ENCODE measurements at regions not wholly inside any gene's neighbourhood (a gene's known extent, or its start where the extent isn't known, plus 50 kb on each side); places are given as distances from the start of the nearest gene placed in this dataset.

DNA sequence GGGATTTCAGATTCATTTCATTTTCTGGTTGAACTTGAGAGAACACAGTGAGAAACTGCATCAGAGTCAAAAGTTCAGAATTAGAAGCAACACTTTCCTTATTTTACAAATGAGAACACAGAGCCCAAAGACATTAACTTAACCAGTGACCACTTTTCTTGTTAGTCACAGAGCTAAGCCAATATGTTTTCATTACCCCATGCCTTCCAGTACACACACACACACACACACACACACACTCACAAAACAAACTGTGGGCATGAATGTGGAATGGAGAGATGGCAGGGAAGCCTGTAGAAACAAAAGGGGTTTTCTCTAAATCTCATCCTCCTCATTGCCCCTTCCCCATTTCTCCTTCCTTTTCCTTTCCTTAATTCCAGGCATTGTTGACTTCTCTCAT is 267.4 kb upstream of the GADL1 start:
- Histone ChIP-seq H3K27ac (no peak overlapping the region), H3K27me3 (no peaks in the 10 kb centered on the region), H3K9me3 (no peaks in the 10 kb centered on the region), H3K4me1 (no peaks in the 10 kb centered on the region), H3K36me3 (ENCODE audit: low read depth, missing control alignments) (no peaks in the 10 kb centered on the region), H3K4me3 (no peak overlapping the region)
- intact Hi-C loops (cut with DNase I; ENCODE audit: low total_unique reads) = no loop called here
- no peak for DNase-seq
- TF ChIP-seq, protein P1, sequence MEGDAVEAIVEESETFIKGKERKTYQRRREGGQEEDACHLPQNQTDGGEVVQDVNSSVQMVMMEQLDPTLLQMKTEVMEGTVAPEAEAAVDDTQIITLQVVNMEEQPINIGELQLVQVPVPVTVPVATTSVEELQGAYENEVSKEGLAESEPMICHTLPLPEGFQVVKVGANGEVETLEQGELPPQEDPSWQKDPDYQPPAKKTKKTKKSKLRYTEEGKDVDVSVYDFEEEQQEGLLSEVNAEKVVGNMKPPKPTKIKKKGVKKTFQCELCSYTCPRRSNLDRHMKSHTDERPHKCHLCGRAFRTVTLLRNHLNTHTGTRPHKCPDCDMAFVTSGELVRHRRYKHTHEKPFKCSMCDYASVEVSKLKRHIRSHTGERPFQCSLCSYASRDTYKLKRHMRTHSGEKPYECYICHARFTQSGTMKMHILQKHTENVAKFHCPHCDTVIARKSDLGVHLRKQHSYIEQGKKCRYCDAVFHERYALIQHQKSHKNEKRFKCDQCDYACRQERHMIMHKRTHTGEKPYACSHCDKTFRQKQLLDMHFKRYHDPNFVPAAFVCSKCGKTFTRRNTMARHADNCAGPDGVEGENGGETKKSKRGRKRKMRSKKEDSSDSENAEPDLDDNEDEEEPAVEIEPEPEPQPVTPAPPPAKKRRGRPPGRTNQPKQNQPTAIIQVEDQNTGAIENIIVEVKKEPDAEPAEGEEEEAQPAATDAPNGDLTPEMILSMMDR (IDR thresholded peaks at IDR 0.05) = no peak
- no peak for TF ChIP-seq POLR2A (IDR thresholded peaks at IDR 0.05)

DNA sequence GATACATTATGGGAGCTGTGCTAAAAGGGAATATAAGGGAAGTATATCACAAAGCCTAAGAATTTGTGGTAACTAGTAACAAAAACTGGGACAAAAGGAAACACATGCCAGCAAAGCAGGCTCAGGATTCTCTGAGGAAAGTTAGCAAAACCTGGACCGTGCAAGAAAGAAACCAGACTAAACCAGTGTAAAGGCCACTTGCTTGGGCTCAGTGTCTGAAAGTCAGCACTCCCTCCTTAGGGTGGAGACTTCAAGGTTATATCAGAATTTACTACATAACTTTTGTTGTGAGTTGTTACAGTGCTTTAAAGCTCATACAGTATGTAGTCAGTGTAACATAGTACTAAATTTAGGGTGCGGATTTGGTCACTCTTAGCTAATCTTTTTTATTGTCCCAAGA is 269.9 kb upstream of the GADL1 start:
- DNase-seq = no peak
- WGBS, 2 donors = 60 to 78% methylated on average over 2 of the region's 2 CpGs
- Histone ChIP-seq H3K9me3 (no peaks in the 10 kb centered on the region), H3K27me3 (no peaks in the 10 kb centered on the region), H3K27ac (no peak overlapping the region), H3K4me1 (no peaks in the 10 kb centered on the region), H3K36me3 (ENCODE audit: low read depth, missing control alignments) (no peaks in the 10 kb centered on the region), H3K4me3 (no peak overlapping the region)
- TF ChIP-seq, protein P1 (IDR thresholded peaks at IDR 0.05) = no peak
- intact Hi-C loops (cut with DNase I; ENCODE audit: low total_unique reads) = no loop called here

DNA sequence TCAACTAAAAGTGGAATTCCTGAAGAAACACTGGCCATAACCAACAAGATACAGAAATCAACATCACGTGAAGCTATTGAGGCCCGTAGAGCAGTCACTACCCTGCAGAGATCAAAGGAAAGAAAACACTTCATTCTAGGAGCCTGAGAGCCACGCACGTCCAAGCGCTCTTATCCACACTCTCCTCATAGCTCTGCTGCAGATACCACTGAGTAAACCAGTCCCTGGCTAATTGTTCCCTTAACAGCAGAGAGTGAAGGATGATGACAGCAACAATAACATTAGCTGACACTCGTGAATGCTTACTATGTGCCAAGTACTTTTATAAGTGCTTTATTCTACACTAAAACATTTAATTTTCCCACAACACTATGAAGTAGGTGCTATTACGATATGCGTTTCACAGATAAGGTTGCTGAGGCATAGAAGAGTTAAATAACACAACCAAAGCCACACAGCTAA is 271.0 kb upstream of the GADL1 start:
- Histone ChIP-seq H3K36me3 (ENCODE audit: low read depth, missing control alignments) (no peaks in the 10 kb centered on the region), H3K27me3 (no peaks in the 10 kb centered on the region), H3K4me3 (no peak overlapping the region), H3K27ac (no peak overlapping the region), H3K4me1 (no peaks in the 10 kb centered on the region), H3K9me3 (no peaks in the 10 kb centered on the region)
- DNase-seq = no peak
- TF ChIP-seq POLR2A (IDR thresholded peaks at IDR 0.05) = no peak
- TF ChIP-seq, protein P1 (IDR thresholded peaks at IDR 0.05) = no peak
- 47 to 53% methylated on average over 8 of the region's 8 CpGs for WGBS, 2 donors
- intact Hi-C loops (cut with DNase I; ENCODE audit: low total_unique reads) = no loop called here

DNA sequence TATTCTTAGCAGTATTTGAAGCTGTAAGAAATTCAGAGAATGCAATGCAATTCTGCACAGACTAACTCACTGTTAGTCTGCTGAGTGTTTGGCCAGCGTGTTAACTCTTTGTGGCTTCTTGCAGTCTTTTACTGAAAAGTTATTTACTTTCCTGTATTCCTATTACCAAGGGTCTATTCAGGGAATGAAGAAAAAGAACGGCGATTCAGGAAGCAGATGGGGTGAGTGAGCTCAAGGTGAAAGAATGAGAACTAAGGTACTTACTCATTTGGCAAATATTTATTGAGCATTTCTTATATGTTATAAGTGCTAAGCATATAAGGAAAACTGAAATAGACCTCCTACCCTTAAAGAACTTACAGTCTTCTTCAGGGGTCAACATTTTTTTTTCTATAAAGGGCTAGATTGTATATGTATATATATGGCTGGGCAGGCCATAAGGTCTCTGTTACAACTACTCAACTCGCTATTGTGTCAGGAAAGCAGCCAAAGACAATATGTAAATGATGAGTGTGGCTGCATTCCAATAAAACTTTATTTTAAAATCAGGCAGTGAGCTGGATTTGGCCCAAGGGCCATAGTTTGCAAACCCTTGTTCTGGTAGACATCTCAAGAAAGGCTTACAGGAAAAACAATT is 271.9 kb upstream of the GADL1 start:
- intact Hi-C loops (cut with DNase I; ENCODE audit: low total_unique reads) = no loop called here

More for the DNA sequence above, 271.9 kb upstream of the GADL1 start:
- H3K36me3 ChIP-seq (ENCODE audit: low read depth, missing control alignments) = no peaks in the 10 kb centered on the region
- H3K27ac ChIP-seq = no peak overlapping the region
- no peaks in the 10 kb centered on the region for H3K27me3 ChIP-seq
- H3K9me3 ChIP-seq = no peaks in the 10 kb centered on the region
- TF ChIP-seq POLR2A (IDR thresholded peaks at IDR 0.05) = no peak
- TF ChIP-seq, protein P1 (IDR thresholded peaks at IDR 0.05) = no peak
- no peak for DNase-seq
- WGBS, 2 donors = 37 to 52% methylated on average over 4 of the region's 4 CpGs
- H3K4me1 ChIP-seq = no peaks in the 10 kb centered on the region
- H3K4me3 ChIP-seq = no peak overlapping the region
